ENCODE measurements at regions not wholly inside any gene's neighbourhood (a gene's known extent, or its start where the extent isn't known, plus 50 kb on each side); places are given as distances from the start of the nearest gene placed in this dataset.

DNA sequence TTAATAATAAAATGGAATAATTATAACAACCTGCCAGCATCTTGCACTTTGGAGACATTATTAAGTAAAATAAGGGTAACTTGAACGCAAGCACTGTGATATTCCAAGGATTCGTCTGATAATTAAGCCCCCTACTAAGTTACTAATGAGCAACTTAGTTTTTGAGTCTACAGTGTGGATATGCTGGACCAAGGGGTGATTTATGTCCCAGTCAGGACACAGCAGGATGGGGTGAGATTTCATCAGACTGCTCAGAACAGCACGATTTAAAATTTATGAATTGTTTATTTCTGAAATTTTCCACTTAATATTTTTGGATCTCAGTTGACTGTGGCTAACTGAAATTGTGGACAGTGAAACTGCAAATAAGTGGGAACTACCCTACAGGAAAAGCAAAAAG lies 182.8 kb upstream of the PHF14 start:
- TF ChIP-seq, protein P1, sequence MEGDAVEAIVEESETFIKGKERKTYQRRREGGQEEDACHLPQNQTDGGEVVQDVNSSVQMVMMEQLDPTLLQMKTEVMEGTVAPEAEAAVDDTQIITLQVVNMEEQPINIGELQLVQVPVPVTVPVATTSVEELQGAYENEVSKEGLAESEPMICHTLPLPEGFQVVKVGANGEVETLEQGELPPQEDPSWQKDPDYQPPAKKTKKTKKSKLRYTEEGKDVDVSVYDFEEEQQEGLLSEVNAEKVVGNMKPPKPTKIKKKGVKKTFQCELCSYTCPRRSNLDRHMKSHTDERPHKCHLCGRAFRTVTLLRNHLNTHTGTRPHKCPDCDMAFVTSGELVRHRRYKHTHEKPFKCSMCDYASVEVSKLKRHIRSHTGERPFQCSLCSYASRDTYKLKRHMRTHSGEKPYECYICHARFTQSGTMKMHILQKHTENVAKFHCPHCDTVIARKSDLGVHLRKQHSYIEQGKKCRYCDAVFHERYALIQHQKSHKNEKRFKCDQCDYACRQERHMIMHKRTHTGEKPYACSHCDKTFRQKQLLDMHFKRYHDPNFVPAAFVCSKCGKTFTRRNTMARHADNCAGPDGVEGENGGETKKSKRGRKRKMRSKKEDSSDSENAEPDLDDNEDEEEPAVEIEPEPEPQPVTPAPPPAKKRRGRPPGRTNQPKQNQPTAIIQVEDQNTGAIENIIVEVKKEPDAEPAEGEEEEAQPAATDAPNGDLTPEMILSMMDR (IDR thresholded peaks at IDR 0.05; ENCODE audit: borderline replicate concordance, insufficient read depth, low read depth, low read length): no peak
- no peak overlapping the region for H3K4me3 ChIP-seq (ENCODE audit: low read depth, low read length)

DNA sequence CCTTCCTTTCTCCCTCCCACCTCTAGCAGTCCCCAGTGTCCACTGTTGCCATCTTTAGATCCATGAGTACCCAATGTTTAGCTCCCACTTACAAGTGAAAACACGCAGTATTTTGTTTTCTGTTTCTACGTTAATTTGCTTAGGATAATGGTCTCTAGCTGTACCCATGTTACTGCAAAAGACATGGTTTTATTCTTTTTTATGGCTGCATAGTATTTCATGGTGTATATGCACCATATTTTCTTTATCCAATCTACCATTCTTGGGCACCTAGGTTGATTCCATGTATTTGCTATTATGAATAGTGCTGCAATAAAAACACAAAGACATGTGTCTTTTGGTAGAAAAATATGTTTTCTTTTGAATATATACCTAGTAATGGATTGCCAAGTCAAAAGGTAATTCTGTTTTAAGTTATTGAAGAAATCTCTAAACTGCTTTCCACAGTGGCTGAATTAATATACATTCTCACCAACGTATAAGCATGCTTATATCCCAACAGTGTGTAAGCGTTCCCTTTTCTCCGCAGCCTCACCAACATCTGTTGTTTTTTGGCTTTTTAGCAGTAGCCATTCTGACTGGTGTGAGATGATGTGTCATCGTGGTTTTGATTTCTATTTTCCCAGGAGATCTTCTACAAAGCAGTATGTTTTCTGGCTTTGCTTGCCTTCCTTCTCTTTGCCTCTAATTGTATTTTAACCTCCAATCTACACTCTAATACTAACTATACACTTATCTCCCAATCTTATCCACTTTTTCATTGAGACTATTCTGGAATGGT lies 179.5 kb upstream of the PHF14 start:
- TF ChIP-seq, protein P1 (IDR thresholded peaks at IDR 0.05; ENCODE audit: borderline replicate concordance, insufficient read depth, low read depth, low read length): no peak
- no peak overlapping the region for H3K4me3 ChIP-seq (ENCODE audit: low read depth, low read length)

DNA sequence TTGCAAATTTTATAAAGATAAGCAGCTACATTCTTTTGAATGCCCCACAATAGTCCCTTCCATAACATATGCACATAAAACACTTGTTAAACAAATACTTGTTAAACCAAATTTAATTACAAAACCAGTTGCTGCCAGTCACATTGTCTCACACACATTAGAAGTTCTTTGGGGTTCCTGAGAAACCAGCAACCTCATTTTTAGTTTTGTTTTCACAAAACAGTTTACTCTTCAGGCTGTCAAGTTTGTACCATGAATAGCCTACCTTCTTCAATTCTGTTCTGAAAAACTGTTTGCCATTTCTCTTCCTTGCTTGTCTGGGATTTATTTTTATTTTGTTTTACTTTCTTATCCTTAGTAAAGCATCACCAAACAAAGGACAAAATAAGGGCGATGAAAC lies 176.5 kb upstream of the PHF14 start:
- H3K4me3 ChIP-seq (ENCODE audit: low read depth, low read length): no peak overlapping the region
- TF ChIP-seq, protein P1 (IDR thresholded peaks at IDR 0.05; ENCODE audit: borderline replicate concordance, insufficient read depth, low read depth, low read length): no peak

DNA sequence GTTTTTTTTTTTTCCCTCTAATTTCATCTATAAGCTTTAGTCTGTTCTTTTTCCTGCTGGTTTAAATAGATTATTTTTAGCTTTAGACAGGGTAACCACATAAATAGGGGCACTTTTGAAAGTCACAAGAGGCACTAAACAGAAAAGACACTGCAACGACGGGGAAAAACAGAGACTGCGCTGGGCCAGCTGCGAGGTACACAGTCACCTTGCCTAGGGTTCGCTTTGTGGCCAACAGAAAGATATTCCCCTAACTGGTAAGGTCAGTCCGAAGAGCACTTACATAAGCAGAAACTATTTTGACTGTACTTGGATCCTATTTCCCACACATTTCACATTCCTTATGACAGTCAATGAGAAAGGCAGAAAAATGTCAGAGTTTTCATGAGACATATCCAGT lies 175.6 kb upstream of the PHF14 start:
- H3K4me3 ChIP-seq (ENCODE audit: low read depth, low read length): no peak overlapping the region
- TF ChIP-seq, protein P1 (IDR thresholded peaks at IDR 0.05; ENCODE audit: borderline replicate concordance, insufficient read depth, low read depth, low read length): no peak

DNA sequence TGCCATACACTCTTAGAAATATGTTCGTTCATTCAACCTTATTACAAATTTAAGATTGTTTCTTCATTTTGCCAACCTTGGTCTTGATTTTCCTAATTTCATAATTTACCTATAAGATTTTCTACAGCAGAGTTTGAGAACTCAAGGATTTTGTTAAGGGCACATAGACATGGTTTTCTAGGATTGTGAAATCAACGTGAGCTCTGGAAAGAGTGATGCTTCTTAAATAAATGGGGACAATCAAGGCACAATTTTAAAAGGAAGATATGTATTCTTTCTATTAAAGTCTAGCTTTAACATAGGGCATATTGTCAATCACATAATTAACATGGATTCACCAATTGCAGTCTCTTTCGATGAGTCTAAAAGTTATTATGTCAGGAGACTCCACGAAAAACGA lies 174.2 kb upstream of the PHF14 start:
- H3K4me3 ChIP-seq (ENCODE audit: low read depth, low read length): no peak overlapping the region
- TF ChIP-seq, protein P1 (IDR thresholded peaks at IDR 0.05; ENCODE audit: borderline replicate concordance, insufficient read depth, low read depth, low read length): no peak

DNA sequence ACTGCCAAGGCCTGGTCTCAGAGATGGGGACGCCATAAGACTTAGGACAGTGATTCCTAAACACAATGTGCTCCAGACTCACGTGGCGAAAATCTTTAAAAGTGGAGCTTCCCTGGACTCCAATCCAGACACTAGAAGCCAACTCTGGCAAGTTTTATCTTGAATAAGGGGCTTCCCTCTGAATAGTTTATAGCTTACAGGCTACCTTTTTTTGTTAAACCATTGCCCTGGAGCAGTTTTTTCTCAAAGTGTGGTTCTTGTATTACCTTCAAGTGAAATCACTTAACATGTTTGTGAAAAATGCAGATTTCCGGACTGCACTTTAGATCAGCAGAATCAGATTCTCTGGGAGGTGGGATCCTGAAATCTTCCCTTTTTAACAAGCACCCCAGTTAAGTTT lies 171.7 kb upstream of the PHF14 start:
- TF ChIP-seq, protein P1 (IDR thresholded peaks at IDR 0.05; ENCODE audit: borderline replicate concordance, insufficient read depth, low read depth, low read length): no peak
- no peak overlapping the region for H3K4me3 ChIP-seq (ENCODE audit: low read depth, low read length)

DNA sequence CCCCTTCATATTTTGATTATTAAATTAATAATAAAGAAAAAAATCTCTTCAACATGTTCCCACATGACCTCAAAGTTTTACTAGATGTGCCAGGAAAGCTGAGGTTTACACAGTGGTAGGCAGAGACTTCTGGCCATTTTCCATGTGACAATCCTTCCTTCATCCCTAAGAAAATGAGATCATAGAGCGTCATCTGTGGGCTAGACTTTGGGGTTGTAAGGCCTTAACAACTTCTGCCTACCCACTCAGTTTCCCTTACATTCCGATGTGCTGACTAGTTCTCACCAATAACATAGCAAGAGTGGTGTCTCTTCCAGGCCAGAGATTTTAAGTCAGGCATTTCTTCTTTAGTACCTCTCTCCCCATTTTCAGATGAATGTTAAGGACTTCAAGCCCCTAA lies 171.1 kb upstream of the PHF14 start:
- TF ChIP-seq, protein P1 (IDR thresholded peaks at IDR 0.05; ENCODE audit: borderline replicate concordance, insufficient read depth, low read depth, low read length): no peak
- H3K4me3 ChIP-seq (ENCODE audit: low read depth, low read length): no peak overlapping the region
